HG03565 (cell line): ENCODE measurements at regions not wholly inside any gene's neighbourhood (a gene's known extent, or its start where the extent isn't known, plus 50 kb on each side); places are given as distances from the start of the nearest gene placed in this dataset.
"Not testable (repeated sequence)": the region's sequence is repeated elsewhere in the genome, so short reads cannot be mapped to it uniquely, and the experiment has no call there.

Experiments
- ATAC-seq: cut with Tn5 transposase; IDR thresholded peaks from one replicate; pipeline ENCODE4 v1.9.1; 2021; ENCODE audit warnings: mild to moderate bottlenecking, moderate library complexity; ENCODE audit not compliant: unreplicated experiment

DNA sequence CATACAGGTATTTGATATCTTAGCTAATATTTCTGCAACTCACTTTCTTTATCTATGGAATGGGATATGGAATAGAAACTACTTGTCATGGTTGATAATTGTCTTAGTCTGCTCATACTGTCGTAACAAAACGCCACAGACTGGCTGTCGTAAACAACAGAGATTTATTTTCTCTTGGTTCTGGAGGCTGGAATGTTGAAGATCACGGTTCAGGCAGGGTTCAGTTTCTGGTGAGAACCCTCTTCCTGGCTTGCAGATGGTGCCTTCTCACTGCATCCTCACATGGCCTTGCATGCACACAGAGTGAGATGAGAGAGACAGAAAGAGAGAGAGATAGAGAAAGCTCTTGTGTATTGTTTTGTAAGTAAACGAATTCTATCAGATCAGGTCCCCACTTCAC, 332.7 kb upstream of the MAGI2 start:
- no peak for ATAC-seq

DNA sequence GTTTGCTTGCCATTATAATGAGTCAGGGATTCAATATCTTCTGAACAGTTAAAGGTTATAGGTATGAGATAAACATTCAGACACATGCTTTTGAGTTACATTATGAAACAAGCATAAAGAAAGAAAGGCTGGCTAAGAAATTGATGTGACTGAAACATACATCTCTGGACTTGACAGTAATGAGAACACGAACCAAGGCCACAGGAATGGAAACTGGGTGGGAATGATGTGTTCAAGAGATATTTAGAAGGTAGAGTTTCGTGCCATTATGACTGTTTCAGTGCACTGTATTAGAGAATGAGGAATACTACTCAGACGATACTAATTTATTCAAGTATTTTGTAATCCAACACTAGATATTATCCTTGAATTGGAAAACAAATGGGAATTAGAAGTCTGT, 332.1 kb upstream of the MAGI2 start:
- no peak for ATAC-seq

DNA sequence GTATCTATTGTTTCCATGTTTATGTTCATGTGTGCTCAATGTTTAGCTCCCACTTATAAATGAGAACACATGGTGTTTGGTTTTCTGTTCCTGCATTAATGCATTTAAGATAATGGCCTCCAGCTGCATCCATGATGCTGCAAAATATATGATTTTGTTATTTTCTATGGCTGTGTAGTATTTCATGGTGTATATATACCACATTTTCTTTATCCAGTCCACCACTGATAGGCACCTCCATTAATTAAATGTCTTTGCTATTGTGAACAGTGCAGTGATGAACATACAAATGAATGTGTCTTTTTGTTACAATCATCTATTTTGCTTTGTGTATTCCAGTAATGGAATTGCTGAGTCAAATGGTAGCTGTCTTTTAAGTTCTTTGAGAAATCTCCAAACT, 329.4 kb upstream of the MAGI2 start:
- ATAC-seq = no peak

DNA sequence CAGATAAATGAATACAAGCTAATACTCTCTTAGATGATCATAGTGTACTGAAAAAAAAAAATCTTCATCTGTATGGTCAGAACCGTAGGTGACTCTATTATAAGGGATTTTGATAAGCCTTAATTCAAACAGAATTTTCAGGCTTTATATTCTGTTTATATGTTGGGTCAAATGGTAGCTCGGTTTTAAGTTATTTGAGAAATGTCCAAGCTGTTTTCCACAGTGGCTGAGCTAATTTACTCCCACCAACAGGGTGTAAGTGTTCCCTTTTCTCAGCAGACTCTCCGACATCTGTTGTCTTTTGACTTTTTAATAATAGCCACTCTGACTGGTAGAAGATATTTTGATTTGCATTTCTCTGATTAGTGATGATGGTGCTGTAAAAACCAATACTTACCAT, 328.8 kb upstream of the MAGI2 start:
- ATAC-seq = no peak

DNA sequence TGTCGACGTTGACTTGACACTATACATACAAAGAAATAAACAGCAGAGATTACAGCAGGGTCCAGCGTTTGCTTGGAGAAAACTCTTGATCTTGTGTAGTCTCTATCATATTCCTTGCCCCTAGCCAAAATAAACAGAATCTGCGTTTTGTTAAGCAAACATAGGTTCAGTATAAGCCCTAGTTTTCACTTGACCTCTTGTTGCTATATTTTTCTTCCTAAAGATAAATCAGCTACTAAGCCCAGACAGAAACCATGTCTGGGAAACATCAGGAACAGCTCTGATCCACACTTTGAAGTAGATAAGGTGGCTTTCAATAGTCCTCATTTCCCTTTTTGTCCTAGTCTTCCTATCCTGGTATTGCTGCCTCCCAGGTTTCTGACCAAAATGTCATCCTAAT, 328.2 kb upstream of the MAGI2 start:
- ATAC-seq = no peak

DNA sequence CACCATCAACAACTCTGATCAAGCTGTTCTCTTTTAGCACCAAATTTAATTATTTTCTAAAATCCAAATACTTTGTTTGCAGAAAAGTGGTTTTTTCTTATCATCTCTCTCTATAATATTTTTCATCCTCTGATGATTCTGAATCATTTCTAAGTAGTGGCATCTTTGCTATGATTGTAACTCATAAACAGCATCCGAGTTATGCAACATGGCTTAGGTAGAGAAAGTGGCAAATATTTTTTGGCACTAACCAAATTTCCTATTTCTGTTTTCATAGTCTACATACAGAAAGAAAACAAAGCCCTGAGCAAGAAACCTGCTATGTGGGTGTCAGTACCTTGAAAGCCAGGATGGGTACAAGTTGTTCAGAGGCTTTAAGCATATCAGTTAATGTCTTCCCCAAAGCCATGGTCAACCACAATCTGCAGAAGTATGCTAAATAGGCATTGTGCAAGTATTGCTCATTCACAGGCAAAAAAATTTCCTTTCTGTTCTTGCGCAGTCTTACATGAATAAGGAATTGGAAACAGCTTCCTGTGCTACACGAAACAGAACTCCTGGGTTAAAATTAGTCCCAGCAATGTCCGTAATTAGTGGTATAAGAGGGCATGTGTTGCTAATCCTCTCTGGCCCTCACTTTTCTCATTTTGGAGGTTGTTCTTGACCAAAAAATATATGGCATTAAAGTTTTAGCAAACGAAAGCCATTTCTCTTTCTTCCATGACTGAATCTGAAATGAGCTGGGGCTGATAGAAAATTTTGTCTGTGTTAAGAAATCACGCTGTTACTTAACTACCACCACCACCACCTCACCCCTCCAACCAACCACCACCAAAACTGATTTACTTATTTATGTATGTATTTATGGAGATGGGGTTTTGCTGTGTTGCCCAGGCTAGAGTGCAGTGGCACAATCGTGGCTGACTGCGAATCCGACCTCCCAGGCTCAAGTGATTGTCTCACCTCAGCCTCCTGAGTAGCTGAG, 325.6 kb upstream of the MAGI2 start:
- ATAC-seq = no peak

DNA sequence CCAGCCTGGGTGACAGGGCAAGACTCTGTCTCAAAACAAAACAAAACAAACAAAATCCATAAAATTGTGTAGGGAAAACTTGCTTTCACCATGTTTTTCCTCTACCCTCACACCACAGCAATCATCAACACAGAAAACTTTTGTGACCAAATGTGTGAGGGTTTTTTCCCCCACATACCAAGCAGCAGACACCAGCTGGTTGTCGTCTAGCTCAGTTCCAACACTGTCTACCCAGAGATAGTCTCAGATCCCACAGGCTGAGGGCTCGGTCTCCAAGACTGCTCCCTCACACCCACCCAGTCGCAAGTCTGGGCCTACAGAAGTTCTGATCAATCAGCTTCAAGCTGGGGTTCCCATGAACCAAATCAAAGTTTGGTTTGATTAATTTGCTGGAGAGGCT, 322.4 kb upstream of the MAGI2 start:
- ATAC-seq = no peak

DNA sequence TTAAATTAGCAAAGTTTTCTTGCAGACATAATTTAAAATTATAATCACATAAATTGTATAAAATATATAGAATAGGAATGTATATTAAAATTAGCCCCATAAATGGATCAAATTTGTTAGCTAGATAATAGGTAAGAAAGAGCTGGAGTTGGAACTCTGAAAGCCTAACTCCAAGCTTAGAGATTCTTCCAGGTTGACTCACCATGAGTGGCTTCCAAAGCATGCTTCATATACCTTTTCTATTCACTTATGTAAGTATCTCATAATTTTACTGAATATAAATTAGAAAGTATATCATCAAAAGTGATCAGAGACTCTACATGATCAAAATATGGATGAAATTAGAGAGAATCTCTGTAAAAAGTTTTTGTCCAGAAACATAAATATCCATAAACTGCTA, 320.7 kb upstream of the MAGI2 start:
- no peak for ATAC-seq

DNA sequence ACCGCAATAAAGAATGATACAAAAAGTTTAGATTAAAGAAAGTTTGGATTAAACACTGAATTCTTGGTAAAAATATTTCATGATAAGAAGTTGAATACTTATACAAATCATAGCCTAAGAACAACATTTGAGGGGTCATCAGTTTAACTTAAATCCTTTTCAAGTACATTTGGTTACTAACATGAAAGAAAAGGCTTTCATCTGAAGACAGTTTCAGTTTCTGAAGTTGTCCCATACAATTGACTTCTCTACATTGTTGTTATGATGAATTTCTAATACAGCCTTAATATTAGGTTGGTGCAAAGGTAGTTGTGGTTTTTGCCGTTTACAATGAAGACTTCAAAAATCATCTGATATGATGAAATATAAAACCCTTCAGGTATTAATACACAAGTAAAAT, 317.5 kb upstream of the MAGI2 start:
- ATAC-seq = no peak

DNA sequence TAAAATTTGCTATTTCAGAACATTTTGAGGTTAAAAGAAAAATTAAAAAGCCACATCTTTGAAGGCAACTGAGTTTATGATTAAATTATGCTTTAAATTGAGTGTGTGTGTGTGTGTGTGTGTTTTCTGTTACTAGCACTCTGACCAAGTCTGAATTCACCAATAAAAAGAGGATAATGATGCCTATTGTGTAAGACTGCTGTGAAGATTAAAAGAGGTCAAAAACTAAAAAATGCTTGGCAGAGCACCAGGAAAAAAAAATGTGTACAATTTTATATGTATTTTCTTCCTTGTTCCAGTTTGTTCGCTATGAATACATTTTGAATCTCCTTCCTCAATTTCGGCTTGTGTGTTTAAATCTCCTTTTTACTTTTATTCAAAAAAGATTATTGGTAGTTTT, 316.6 kb upstream of the MAGI2 start:
- no peak for ATAC-seq

DNA sequence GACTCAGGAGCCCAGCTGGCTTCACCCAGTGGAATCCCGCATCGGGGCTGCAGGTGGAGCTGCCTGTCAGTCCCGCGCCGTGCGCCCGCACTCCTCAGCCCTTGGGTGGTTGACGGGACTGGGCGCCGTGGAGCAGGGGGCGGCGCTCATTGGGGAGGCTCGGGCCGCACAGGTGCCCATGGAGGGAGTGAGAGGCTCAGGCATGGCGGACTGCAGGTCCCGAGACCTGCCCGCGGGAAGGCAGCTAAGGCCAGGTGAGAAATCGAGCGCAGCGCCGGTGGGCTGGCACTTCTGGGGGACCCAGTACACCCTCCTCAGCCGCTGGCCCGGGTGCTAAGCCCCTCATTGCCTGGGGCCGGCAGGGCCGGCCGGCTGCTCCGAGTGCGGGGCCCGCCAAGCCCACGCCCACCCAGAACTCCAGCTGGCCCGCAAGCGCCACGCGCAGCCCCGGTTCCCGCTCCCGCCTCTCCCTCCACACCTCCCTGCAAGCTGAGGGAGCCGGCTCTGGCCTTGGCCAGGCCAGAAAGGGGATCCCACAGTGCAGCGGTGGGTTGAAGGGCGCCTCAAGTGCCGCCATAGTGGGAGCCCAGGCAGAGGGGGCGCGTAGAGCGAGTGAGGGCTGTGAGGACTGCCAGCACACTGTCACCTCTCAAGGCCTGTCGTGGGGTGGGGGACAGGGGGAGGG, 314.6 kb upstream of the MAGI2 start:
- ATAC-seq = not testable (repeated sequence)

DNA sequence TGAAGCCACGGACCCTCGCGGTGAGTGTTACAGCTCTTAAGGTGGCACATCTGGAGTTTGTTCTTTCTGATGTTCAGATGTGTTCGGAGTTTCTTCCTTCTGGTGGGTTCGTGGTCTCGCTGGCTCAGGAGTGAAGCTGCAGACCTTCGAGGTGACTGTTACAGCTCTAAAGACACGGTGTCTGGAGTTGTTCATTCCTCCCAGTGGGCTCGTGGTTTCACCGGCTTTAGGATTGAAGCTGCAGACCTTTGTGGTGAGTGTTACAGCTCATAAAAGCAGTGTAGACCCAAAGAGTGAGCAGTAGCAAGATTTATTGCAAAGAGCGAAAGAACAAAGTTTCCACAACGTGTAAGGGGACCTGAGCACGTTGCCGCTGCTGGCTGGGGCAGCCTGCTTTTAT, 313.7 kb upstream of the MAGI2 start:
- not testable (repeated sequence) for ATAC-seq

DNA sequence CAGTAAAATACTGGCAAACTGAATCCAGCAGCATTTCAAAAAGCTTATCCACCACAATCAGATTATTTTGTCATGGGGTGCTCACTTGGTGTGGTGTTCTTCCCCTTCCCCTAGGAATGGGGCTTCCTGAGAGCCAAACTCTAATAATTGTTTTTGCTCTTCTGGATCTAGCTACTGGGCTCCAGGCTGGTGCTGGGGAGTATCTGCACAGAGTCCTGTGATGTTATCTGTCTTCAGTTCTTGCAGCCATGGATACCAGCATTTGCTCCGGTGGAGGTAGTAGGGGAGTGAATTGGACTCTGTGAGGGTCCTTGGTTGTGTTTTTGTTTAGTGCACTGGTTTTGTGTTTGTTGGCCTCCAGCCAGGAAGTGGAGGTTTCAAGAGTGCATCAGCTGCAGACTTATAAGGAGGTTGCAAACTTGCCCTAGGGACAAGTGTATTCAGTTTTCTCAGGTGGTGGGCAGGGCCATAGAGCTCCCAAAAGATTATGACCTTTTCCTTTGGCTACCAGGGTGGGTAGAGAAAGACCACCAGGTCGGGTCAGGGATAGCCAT, 308.5 kb upstream of the MAGI2 start:
- no peak for ATAC-seq

DNA sequence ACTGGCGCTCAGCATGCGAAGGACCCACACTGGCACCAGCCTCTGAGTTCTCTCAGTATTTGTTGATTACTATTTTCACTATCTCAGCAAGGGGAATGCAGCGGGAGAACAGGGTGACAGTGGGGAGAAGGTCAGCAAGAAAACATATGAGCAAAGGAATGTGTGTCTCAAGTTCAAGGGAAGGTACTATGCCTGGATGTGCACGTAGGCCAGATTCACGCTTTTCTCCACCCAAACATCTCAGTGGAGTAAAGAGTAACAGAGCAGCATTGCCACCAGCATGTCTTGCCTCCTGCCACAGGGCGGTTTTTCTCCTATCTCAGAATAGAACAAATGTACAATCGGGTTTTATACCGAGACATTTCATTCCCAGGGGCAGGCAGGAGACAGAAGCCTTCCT, 297.5 kb upstream of the MAGI2 start:
- not testable (repeated sequence) for ATAC-seq

DNA sequence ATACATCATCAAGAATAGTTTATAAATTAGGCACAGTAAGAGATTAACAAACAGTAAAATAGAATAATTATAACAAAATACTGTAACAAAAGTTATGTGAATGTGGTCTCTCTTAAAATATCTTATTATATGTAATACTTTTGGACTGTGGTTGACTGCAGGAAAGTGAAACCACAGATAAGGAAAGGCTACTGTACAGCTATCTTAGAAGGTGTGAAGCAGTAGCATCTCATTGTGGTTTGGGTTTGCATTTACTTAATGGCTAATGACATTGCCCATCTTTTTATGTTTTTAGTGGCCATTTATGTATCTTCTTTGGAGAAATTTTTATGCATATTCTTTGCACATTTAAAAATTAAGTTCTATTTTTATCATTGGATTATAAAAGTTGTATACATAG, 296.4 kb upstream of the MAGI2 start:
- ATAC-seq = no peak

DNA sequence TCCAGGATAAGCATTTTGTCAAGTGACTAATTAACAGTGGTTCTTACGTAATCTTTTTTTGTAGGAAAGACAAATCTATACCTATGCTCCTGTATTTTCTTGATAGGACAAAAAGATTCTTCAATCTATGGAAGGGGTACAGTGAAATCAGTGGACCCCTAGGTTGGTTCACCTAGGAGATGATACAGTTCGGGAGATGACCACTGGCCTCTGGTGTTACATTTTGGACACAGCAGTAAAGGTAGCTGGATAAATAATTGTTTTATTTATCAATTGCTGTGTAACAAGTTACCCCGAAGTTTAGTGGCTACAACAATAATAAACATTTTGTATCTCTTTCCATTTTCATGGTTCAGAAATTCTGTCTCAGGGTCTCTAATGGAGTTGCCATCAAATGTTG, 288.2 kb upstream of the MAGI2 start:
- no peak for ATAC-seq

DNA sequence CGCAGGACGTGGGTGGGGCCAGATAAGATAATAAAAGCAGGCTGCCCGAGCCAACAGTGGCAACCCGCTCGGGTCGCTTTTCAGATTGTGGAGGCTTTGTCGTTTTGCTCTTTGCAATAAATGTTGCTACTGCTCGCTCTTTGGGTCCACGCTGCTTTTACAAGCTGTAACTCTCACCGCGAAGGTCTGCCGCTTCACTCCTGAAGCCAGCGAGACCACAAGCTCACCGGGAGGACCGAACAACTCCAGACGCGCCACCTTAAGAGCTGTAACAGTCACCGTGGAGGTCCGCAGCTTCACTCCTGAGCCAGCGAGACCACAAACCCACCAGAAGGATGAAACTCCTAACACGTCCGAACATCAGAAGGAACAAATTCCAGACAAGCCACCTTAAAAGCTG, 286.6 kb upstream of the MAGI2 start:
- no peak for ATAC-seq

DNA sequence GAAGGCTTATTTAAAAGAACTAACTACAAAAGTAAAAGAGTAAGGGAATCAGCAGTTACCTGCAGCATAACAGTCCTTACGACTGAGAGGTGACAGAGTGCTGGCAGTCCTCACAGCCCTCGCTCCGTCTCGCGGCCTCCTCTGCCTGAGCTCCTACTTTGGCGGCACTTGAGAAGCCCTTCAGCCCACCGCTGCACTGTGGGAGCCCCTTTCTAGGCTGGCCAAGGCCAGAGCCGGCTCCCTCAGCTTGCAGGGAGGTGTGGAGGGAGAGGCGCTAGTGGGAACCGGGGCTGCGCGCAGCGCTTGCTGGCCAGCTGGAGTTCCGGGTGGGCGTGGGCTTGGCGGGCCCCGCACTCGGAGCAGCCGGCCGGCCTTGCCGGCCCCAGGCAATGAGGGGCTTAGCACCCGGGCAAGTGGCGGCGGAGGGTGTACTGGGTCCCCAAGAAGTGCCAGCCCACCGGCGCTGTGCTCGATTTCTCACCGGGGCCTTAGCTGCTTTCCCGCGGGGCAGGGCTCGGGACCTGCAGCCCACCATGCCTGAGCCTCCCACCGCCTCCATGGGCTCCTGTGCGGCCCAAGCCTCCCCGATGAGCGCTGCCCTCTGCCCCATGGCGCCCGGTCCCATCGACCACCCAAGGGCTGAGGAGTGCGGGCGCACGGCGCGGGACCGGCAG, 285.7 kb upstream of the MAGI2 start:
- ATAC-seq = not testable (repeated sequence)

DNA sequence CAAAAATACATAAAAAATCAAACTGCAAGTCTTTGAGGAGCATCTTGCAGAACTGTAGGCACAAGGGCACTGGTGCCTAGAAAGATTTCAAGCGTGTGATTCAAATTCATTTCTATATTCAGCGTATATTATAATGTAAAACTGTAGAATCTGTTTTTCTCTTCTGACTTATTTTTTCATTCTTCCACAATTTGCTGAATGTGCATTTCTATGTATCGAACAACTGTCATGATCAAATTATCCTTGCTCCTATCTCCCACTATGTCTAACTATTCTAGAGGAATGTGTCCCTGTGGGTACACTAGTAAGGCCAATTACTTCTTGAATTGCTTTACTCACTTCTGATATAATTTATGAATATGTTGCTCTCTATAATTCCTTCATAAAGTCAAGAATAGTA, 283.0 kb upstream of the MAGI2 start:
- no peak for ATAC-seq

DNA sequence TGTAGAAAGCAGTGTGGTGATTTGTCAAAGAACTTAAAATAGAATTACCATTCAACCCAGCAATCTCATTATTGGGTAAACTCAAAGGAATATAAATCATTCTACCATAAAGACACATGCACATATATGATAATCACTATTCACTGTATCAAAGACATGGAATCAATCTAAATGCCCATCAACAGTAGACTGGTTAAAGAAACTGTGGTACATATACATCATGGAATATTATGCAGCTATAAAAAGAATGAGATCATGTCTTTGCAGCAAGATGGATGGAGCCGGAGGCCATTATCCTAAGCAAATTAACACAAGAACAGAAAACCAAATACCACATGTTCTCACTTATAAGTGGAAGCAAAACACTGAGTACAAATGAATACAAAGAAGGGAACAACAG, 281.5 kb upstream of the MAGI2 start:
- ATAC-seq = no peak

DNA sequence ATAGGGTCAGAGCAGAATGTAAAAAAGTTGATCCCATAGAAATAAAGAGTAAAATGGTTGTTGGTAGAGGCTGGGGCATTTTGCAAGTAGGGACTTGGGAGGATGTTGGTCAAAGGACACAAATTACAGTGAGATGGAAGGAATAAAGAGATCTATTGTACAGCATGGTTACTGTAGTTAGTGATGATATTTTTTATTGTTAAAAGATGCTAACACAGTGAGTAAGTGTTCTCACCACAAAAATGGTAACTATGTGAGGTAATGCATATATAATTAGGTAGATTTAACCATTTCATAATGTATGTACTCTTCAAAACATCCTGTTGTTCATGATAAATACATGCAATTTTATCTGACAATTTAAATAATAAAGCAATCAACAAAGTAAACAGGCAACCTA, 280.7 kb upstream of the MAGI2 start:
- no peak for ATAC-seq
